MM.1S (cell line): ENCODE measurements at regions not wholly inside any gene's neighbourhood (a gene's known extent, or its start where the extent isn't known, plus 50 kb on each side); places are given as distances from the start of the nearest gene placed in this dataset.

ENCODE experiments used
- CTCF ChIP-seq: fragments of 300-600 bp; sonication (generic); IDR thresholded peaks from 2 replicates; pipeline ENCODE4 v1.5.1; 2016; ENCODE audit warnings: antibody characterized with exemption, low read length, mixed read lengths
- EZH2 ChIP-seq: fragments of 300-600 bp; sonication (generic); optimal IDR thresholded peaks from 2 replicates; pipeline ENCODE3; 2017; ENCODE audit warnings: low read depth, mild to moderate bottlenecking, antibody characterized with exemption, low read length, mixed read lengths

GRCh38 chr3:78013653-78014052, 973.8 kb downstream of the ROBO2 start:
- TF ChIP-seq CTCF (no peak), EZH2 (no peak)
